ENCODE measurements at regions not wholly inside any gene's neighbourhood (a gene's known extent, or its start where the extent isn't known, plus 50 kb on each side); places are given as distances from the start of the nearest gene placed in this dataset.

GRCh38 chr1:170284512-170284911 is 138.8 kb downstream of the NTMT2 start:
- TF ChIP-seq, protein P1, sequence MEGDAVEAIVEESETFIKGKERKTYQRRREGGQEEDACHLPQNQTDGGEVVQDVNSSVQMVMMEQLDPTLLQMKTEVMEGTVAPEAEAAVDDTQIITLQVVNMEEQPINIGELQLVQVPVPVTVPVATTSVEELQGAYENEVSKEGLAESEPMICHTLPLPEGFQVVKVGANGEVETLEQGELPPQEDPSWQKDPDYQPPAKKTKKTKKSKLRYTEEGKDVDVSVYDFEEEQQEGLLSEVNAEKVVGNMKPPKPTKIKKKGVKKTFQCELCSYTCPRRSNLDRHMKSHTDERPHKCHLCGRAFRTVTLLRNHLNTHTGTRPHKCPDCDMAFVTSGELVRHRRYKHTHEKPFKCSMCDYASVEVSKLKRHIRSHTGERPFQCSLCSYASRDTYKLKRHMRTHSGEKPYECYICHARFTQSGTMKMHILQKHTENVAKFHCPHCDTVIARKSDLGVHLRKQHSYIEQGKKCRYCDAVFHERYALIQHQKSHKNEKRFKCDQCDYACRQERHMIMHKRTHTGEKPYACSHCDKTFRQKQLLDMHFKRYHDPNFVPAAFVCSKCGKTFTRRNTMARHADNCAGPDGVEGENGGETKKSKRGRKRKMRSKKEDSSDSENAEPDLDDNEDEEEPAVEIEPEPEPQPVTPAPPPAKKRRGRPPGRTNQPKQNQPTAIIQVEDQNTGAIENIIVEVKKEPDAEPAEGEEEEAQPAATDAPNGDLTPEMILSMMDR (conservative IDR thresholded peaks at IDR 0.05 in 1 of 2, IDR thresholded peaks at IDR 0.05 in 1 of 2; ENCODE audit: extremely low read depth in 1 of 2, insufficient read depth in 1 of 2, low read depth in 1 of 2, low read length in 2 of 2) = no peak
- no peak for TF ChIP-seq EZH2 (IDR thresholded peaks at IDR 0.05; ENCODE audit: borderline replicate concordance, low read length)
